ENCODE measurements at regions not wholly inside any gene's neighbourhood (a gene's known extent, or its start where the extent isn't known, plus 50 kb on each side); places are given as distances from the start of the nearest gene placed in this dataset.

GRCh38 chr21:24055696-24056095 lies 1551.6 kb downstream of the MRPL39 start:
- WGBS, 3 donors, result 76 to 84% (median 78%) methylated on average over 3 of the region's 3 CpGs
- Histone ChIP-seq H3K27me3 (ENCODE audit: insufficient read depth in 3 of 3, low read length in 2 of 3) (no peaks in the 10 kb centered on the region), H3K4me3 (no peak overlapping the region), H3K9me3 (no peaks in the 10 kb centered on the region), H3K27ac (no peak overlapping the region), H3K4me1 (no peaks in the 10 kb centered on the region), H3K36me3 (ENCODE audit: insufficient read depth in 1 of 2, low read depth in 1 of 2) (no peaks in the 10 kb centered on the region)
- ATAC-seq, result no peak
- TF ChIP-seq CTCF (IDR thresholded peaks at IDR 0.05), result no peak
- DNase-seq, result no peak
- intact Hi-C loops (cut with DNase I), result no loop called here

DNA sequence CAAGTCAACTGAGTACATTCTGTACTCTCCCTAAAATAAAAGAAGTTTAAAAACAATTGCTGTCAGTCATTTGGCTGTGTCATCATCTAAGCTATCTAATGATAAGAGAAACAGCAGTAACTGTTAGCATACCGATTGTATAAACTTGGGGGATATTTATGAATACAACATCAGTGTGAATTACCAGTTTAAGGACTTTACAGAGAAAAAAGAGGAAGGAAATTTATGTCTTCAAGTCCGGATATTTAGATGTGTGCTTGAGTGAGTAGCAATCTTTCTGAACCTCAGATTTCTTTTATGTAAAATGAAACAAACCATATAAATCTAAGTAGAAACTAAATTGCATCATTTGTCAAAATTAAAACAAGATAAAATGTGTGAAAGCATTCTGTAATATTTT lies 1557.0 kb downstream of the MRPL39 start:
- no peak for TF ChIP-seq CTCF (IDR thresholded peaks at IDR 0.05)
- Histone ChIP-seq H3K27ac (no peak overlapping the region), H3K4me3 (no peak overlapping the region), H3K27me3 (ENCODE audit: insufficient read depth in 3 of 3, low read length in 2 of 3) (no peaks in the 10 kb centered on the region), H3K9me3 (no peaks in the 10 kb centered on the region), H3K36me3 (ENCODE audit: insufficient read depth in 1 of 2, low read depth in 1 of 2) (no peaks in the 10 kb centered on the region), H3K4me1 (no peaks in the 10 kb centered on the region)
- WGBS, 3 donors, result 45 to 67% (median 52%) methylated on average over 2 of the region's 2 CpGs
- ATAC-seq (no peak), DNase-seq (no peak)
- intact Hi-C loops (cut with DNase I), result no loop called here

DNA sequence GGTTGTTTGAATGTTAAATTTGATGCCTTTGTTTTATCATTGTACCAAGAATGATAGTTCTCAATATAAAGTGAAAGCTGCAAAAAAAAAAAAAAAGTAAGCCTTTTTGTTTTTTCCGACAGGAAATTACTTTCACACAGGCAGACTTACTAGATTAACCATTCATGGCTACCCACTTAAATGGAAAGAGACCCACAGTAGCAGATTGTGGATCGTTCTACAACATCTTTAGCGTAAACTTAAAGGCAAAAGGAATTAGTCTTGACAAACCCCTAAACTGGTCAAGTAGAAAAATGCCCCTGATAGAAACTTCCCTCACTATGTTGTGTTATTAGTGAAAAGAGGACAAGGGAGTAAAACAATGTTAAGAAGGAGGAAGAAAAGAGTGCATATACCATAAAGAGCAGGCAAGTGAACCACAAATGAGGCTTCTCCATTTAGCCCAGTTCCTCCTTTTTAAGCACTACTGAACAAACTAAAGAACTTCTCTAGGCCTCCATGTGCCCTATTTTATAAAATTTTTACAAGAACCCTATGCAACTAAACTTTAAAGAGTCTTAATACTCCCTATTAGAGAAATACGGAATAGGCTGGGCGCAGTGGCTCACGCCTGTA lies 1560.3 kb downstream of the MRPL39 start:
- no peaks in the 10 kb centered on the region for H3K36me3 ChIP-seq (ENCODE audit: insufficient read depth in 1 of 2, low read depth in 1 of 2)
- TF ChIP-seq CTCF (IDR thresholded peaks at IDR 0.05), result no peak
- H3K27ac ChIP-seq, result no peak overlapping the region
- no peak for DNase-seq
- WGBS, 3 donors, result 70 to 77% (median 70%) methylated on average over 6 of the region's 6 CpGs
- no peaks in the 10 kb centered on the region for H3K4me1 ChIP-seq
- ATAC-seq, result no peak
- H3K27me3 ChIP-seq (ENCODE audit: insufficient read depth in 3 of 3, low read length in 2 of 3), result no peaks in the 10 kb centered on the region
- intact Hi-C loops (cut with DNase I), result no loop called here
- no peaks in the 10 kb centered on the region for H3K9me3 ChIP-seq
- no peak overlapping the region for H3K4me3 ChIP-seq

DNA sequence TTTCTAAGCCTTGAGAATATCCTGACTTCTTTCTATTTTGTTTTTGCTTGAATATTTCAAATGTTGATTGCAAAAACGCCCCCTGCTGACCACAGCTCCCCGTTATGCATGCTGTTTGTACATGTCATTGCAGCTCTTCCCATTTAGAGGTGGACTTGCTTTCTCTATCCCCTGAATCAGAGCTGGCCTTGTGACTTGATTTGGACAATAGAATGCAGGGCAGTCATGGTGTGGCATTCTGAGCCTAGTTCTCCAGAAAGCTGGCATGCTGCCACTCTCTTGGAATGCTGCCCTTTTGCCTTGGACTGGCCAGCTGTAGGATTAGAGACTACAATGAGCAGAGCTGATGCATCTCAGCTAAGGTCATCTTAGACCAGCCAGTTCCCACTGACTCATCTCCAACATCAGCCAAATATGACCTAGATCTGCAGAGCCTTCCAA lies 1561.5 kb downstream of the MRPL39 start:
- Histone ChIP-seq H3K36me3 (ENCODE audit: insufficient read depth in 1 of 2, low read depth in 1 of 2) (no peaks in the 10 kb centered on the region), H3K9me3 (no peaks in the 10 kb centered on the region), H3K27me3 (ENCODE audit: insufficient read depth in 3 of 3, low read length in 2 of 3) (no peaks in the 10 kb centered on the region), H3K4me3 (no peak overlapping the region), H3K4me1 (no peaks in the 10 kb centered on the region), H3K27ac (no peak overlapping the region)
- intact Hi-C loops (cut with DNase I), result no loop called here
- peak; percentile 11 for TF ChIP-seq CTCF (IDR thresholded peaks at IDR 0.05)
- ATAC-seq, result peak in 3 of 4 donors; percentile 63 to 72 (median 69)
- DNase-seq, result peak; percentile 63 to 72
- 0 to 8% (median 3%) methylated on average over 2 of the region's 2 CpGs for WGBS, 3 donors

GRCh38 chr21:24045373-24045772 lies 1561.9 kb downstream of the MRPL39 start:
- intact Hi-C loops (cut with DNase I), result no loop called here
- no peak for ATAC-seq
- 16 to 37% (median 18%) methylated on average over 4 of the region's 4 CpGs for WGBS, 3 donors

More at GRCh38 chr21:24045373-24045772, 1561.9 kb downstream of the MRPL39 start:
- no peak for TF ChIP-seq CTCF (IDR thresholded peaks at IDR 0.05)
- Histone ChIP-seq H3K4me1 (no peaks in the 10 kb centered on the region), H3K4me3 (no peak overlapping the region), H3K36me3 (ENCODE audit: insufficient read depth in 1 of 2, low read depth in 1 of 2) (no peaks in the 10 kb centered on the region), H3K9me3 (no peaks in the 10 kb centered on the region), H3K27me3 (ENCODE audit: insufficient read depth in 3 of 3, low read length in 2 of 3) (no peaks in the 10 kb centered on the region), H3K27ac (no peak overlapping the region)
- DNase-seq, result no peak

Measured in psoas muscle (tissue), 7 donors.